HL-60 (cell line): ENCODE measurements at regions not wholly inside any gene's neighbourhood (a gene's known extent, or its start where the extent isn't known, plus 50 kb on each side); places are given as distances from the start of the nearest gene placed in this dataset.

Source experiments
- DNase-seq, 2 experiments: peaks; one replicate each; pipeline ENCODE4 v3.0.0-alpha.2; 2010 to 2020; ENCODE audit warnings: low read depth in 1 of 2, low spot score in 1 of 2
- H3K27ac ChIP-seq: fragments of 250-450 bp; sonication (Bioruptor Pico); replicated peaks from 2 replicates; pipeline ENCODE4 v1.5.1; 2020; ENCODE audit warnings: mild to moderate bottlenecking, moderate library complexity
- H3K27me3 ChIP-seq: fragments of 250-450 bp; sonication (Bioruptor Pico); 2 replicates; pipeline ENCODE4 v1.5.1; 2021; ENCODE audit warnings: mild to moderate bottlenecking, moderate library complexity; ENCODE audit not compliant: insufficient read depth, poor library complexity, severe bottlenecking
- H3K4me3 ChIP-seq: replicated peaks from 2 replicates; pipeline ENCODE4 v1.5.1; 2011; ENCODE audit warnings: mild to moderate bottlenecking, control low read depth, low read length; ENCODE audit not compliant: insufficient read depth
- CTCF ChIP-seq: IDR thresholded peaks from one replicate; pipeline ENCODE4 v1.5.1; 2011; ENCODE audit warnings: low read length, control low read depth, inconsistent platforms; ENCODE audit not compliant: insufficient read depth
- GABPA ChIP-seq: IDR thresholded peaks from 2 replicates; pipeline ENCODE4 v1.6.1; 2012; ENCODE audit warnings: low read depth
- POLR2AphosphoS5 ChIP-seq: IDR thresholded peaks from 2 replicates; pipeline ENCODE4 v1.6.1; 2012; ENCODE audit warnings: low read depth
- REST ChIP-seq: IDR thresholded peaks from 2 replicates; pipeline ENCODE4 v1.6.1; 2012; ENCODE audit warnings: low read depth; ENCODE audit not compliant: insufficient replicate concordance
- SPI1 ChIP-seq: IDR thresholded peaks from 2 replicates; pipeline ENCODE4 v1.6.1; 2012; ENCODE audit warnings: low read depth, mild to moderate bottlenecking, borderline replicate concordance

GRCh38 chr3:72279631-72280041 lies 494.7 kb upstream of the PROK2 start:
- Histone ChIP-seq H3K4me3 (no peak overlapping the region), H3K27ac (no peak overlapping the region), H3K27me3 (no peaks in the 10 kb centered on the region)
- TF ChIP-seq CTCF (no peak), SPI1 (no peak), POLR2AphosphoS5 (no peak), REST (no peak), GABPA (no peak)
- no peak for DNase-seq

- H3K27ac ChIP-seq, result no peak overlapping the region
- no peaks in the 10 kb centered on the region for H3K27me3 ChIP-seq
- no peak for DNase-seq
- TF ChIP-seq SPI1, result no peak
- no peak for TF ChIP-seq POLR2AphosphoS5
- no peak for TF ChIP-seq GABPA
- no peak for TF ChIP-seq REST
- TF ChIP-seq CTCF, result no peak
- no peak overlapping the region for H3K4me3 ChIP-seq
Observed at GRCh38 chr3:72279068-72279604, 494.2 kb upstream of the PROK2 start.

DNA sequence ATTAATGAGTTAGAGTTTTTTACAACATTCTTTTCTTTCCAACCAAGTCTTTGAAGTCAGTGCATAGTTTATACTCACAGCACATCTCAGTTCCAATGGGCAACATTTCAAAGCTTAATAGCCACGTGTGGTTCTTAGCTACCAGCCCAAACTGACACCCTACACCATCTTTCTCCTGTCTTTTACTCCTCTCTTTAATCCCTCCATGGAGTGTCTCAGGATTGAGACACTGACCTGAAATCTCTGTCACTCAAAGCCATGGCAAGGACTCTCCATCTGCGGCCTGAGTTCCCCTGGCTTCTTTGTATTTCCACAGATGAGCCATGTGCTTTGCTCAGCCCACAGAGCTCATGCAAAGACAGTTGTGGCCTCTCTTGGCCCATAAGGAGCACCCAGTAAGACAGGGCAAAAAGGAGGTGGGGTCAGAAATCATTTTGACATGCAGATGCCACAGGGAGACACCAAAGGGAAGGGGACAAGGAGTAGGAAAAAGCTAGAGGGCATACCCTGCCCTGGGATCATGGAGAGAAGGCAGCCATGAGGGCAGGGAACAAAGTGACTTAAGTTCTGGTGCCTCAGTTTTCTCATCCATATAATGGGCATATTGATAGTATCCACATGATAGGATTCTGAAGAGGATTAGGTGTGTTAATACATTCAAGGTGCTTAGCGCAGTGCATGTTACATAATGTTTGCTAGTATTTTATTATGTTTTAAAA lies 493.6 kb upstream of the PROK2 start:
- TF ChIP-seq SPI1 (no peak), GABPA (no peak), REST (no peak), CTCF (no peak), POLR2AphosphoS5 (no peak)
- H3K4me3 ChIP-seq, result no peak overlapping the region
- DNase-seq, result no peak
- H3K27me3 ChIP-seq, result no peaks in the 10 kb centered on the region
- no peak overlapping the region for H3K27ac ChIP-seq
